GM13976 (cell line): ENCODE measurements at regions not wholly inside any gene's neighbourhood (a gene's known extent, or its start where the extent isn't known, plus 50 kb on each side); places are given as distances from the start of the nearest gene placed in this dataset.
"Not testable (repeated sequence)": the region's sequence is repeated elsewhere in the genome, so short reads cannot be mapped to it uniquely, and the experiment has no call there.

Experiments
- DNase-seq: peaks from one replicate; pipeline ENCODE4 v3.0.0; 2012; ENCODE audit warnings: low spot score
- CTCF ChIP-seq: IDR thresholded peaks from 2 replicates; pipeline ENCODE4 v1.5.1; 2012; ENCODE audit warnings: borderline replicate concordance, mild to moderate bottlenecking; ENCODE audit not compliant: insufficient read depth; ENCODE audit errors: extremely low read depth, missing control alignments, control extremely low read depth
- in situ Hi-C: fragments of 300-500 bp; cut with MboI; formaldehyde crosslinking; loops from one replicate; pipeline ENCODE4 v1.12.0; 2022; ENCODE audit warnings: low sequenced_read_pairs, mixed read lengths, inconsistent platforms; ENCODE audit not compliant: unreplicated experiment

GRCh38 chr6:164947164-164947563 lies 362.2 kb downstream of the C6orf118 start:
- in situ Hi-C loops, result no loop called here
- no peak for TF ChIP-seq CTCF

DNA sequence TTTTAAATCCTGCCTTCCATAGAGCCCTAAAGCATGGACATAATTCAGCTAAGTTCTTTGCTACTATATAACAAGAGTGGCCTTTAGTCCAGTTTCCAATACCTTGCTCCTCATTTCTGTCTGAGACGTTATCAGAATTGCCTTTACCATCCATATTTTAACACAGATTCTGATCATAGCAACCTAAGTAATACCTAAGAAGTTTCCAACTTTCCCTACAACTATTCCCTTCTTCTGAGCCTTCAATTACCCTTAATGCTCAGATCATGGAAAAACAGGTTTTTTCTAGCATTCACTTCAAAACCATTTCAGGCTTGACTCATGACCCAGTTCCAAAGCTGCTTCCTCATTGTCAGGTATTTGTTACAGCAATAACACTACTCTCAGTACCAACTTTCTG lies 367.1 kb downstream of the C6orf118 start:
- in situ Hi-C loops, result no loop called here
- TF ChIP-seq CTCF, result no peak
- DNase-seq, result no peak

More at GRCh38 chr6:164947164-164947563, 362.2 kb downstream of the C6orf118 start:
- DNase-seq, result no peak

GRCh38 chr6:164933238-164933794 lies 376.1 kb downstream of the C6orf118 start:
- DNase-seq, in situ Hi-C loops: not testable (repeated sequence)

- TF ChIP-seq CTCF, result no peak
- in situ Hi-C loops, result no loop called here
- DNase-seq, result no peak
Observed at GRCh38 chr6:164929408-164929977, 379.9 kb downstream of the C6orf118 start.

DNA sequence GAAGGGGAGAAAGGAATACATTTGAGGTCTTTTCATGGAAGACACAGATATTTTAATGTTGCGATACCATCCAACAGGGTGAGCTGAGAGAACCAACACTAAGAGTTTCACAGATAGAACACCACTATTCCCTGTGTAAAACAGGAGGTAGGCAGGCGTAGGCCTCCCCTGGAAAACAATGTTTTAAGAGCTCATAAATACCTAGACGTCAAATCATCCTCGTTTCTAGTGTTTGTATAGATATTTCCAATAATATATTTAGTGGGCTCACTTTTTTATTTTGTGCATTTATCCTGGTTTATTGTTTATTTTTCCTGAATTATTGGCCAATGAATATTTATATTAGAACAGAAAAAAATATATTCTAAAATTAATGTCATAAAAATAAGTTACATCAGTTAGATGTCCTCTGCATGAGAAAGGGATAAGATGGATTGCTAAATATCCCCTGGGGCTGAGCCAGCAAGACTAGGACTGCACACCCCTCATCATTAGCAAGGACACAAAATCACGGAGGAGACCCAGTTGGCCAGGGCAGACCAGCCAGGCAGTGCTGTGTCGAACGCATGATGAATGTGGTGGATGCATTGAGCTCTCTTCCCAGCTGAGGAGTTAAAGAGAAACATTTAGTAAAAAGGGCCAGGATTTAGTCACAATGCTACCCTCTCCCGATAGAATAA lies 380.5 kb downstream of the C6orf118 start:
- no peak for DNase-seq
- in situ Hi-C loops, result no loop called here
- TF ChIP-seq CTCF, result no peak

- in situ Hi-C loops, result no loop called here
- TF ChIP-seq CTCF, result no peak
- DNase-seq, result no peak
Observed at GRCh38 chr6:164928057-164928727, 381.2 kb downstream of the C6orf118 start.
